Left ventricle myocardium inferior (tissue), 1 donor: ENCODE measurements at regions not wholly inside any gene's neighbourhood (a gene's known extent, or its start where the extent isn't known, plus 50 kb on each side); places are given as distances from the start of the nearest gene placed in this dataset.
A peak's percentile ranks its signal among the peaks of the same experiment; 100 is the strongest.

Experiments
- DNase-seq: peaks from one replicate; pipeline ENCODE4 v3.0.0-alpha.2; 2020
- H3K27ac ChIP-seq: fragments of 200-600 bp; replicated peaks from 2 replicates; pipeline ENCODE4 v1.8.0; 2021
- H3K27me3 ChIP-seq: fragments of 200-600 bp; 2 replicates; pipeline ENCODE4 v1.8.0; 2021; ENCODE audit warnings: low read depth
- H3K36me3 ChIP-seq: fragments of 200-600 bp; 2 replicates; pipeline ENCODE4 v1.8.0; 2021
- H3K4me1 ChIP-seq: fragments of 200-600 bp; 2 replicates; pipeline ENCODE4 v1.8.0; 2021
- H3K4me3 ChIP-seq: fragments of 200-600 bp; 2 replicates; pipeline ENCODE4 v1.8.0; 2021; ENCODE audit warnings: mild to moderate bottlenecking, moderate library complexity
- H3K9me3 ChIP-seq: fragments of 200-600 bp; replicated peaks from 2 replicates; pipeline ENCODE4 v1.8.0; 2021
- intact Hi-C: fragments of 100-400 bp; cut with micrococcal nuclease; formaldehyde crosslinking; loops from one replicate; pipeline ENCODE4 v1.11.0; 2022
- TF ChIP-seq, protein P1 (sequence below): fragments of 200-600 bp; IDR thresholded peaks from 2 replicates; pipeline ENCODE4 v1.8.0; 2021; ENCODE audit warnings: antibody characterized with exemption, mild to moderate bottlenecking, borderline replicate concordance
- donor health status: DM: no; HTN: yes; CAD: no; lungs with severe emphysema.

DNA sequence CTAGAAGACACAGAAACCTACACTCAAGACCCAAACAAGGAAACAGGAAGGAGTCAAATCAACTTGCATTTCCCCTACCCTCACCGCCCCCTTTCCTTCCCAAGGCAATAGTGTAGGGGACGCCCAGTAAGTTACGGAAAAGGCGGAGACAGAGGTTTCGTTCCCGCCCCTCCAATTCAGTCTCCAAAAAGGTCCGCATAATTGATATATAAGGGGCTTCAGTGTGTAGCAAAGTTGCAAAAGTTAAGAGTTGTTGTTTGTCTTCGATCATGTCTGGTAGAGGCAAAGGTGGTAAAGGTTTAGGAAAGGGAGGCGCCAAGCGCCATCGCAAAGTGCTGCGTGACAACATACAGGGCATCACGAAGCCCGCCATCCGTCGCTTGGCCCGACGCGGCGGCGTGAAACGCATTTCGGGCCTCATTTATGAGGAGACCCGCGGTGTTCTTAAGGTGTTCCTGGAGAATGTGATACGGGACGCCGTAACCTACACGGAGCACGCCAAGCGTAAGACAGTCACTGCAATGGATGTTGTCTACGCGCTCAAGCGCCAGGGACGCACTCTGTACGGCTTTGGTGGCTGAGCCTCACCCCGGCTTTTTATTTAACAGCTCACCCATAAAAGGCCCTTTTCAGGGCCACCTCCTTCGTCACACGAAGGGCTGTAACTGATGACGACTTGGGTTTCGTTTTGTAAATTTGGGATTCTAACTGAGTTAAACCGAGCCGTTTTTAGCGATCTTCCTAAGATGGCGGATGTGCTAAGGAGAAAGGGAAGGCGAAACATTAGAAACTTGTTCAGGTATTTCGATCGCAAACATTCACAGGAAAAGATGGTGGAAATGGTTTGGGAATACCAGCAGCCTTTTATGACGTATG lies 124.6 kb upstream of the BTN3A2 start:
- H3K9me3 ChIP-seq = no peaks in the 10 kb centered on the region
- DNase-seq = peak; percentile 41
- H3K4me1 ChIP-seq = peaks cover 16% of the 10 kb centered on the region
- peaks cover 100% of the 10 kb centered on the region for H3K27me3 ChIP-seq
- TF ChIP-seq, protein P1, sequence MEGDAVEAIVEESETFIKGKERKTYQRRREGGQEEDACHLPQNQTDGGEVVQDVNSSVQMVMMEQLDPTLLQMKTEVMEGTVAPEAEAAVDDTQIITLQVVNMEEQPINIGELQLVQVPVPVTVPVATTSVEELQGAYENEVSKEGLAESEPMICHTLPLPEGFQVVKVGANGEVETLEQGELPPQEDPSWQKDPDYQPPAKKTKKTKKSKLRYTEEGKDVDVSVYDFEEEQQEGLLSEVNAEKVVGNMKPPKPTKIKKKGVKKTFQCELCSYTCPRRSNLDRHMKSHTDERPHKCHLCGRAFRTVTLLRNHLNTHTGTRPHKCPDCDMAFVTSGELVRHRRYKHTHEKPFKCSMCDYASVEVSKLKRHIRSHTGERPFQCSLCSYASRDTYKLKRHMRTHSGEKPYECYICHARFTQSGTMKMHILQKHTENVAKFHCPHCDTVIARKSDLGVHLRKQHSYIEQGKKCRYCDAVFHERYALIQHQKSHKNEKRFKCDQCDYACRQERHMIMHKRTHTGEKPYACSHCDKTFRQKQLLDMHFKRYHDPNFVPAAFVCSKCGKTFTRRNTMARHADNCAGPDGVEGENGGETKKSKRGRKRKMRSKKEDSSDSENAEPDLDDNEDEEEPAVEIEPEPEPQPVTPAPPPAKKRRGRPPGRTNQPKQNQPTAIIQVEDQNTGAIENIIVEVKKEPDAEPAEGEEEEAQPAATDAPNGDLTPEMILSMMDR = no peak
- peak overlapping the region; percentile 78 for H3K27ac ChIP-seq
- no peaks in the 10 kb centered on the region for H3K36me3 ChIP-seq
- intact Hi-C loops = no loop called here
- peak overlapping the region; percentile 65 for H3K4me3 ChIP-seq

DNA sequence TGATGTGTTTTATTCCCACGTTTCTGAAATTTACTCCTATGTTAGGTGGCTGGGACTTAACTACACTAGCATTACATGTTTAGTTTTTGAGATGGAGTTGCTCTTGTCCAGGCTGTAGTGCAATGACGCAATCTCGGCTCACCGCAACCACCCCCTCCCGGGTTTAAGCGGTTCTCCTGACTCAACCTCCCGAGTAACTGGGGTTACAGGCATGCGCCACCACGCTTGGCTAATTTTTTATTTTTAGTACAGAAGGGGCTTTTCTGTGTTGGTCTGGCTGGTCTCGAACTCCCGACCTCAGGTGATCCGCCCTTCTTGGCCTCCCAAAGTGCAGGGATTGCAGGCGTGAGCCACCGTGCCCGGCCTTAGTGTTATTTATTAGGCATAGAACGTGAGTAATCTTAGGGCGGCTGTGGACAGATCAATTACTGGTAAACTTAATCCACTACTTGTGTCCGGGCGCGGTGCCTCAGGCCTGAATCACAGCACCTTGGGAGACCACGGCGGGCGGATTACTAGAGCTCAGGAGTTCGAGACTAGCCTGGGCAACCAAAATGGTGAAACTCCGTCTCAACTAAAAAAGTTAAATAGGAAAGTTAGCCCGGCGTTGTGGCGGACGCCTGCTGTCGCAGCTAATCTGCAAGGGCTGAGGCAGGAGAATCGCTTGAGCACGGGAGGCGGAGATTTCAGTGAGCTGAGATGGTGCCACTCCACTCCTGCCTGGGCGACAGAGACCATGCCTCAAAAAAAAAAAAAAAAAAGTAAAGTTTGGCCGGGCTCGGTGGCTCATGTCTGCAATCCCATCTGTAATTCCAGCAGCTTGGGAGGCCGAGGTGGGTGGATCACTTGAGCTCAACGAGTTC lies 123.7 kb upstream of the BTN3A2 start:
- intact Hi-C loops = no loop called here
- Histone ChIP-seq H3K9me3 (no peaks in the 10 kb centered on the region), H3K36me3 (no peaks in the 10 kb centered on the region), H3K27ac (peak overlapping the region; percentile 78), H3K4me1 (peaks cover 16% of the 10 kb centered on the region), H3K27me3 (peaks cover 100% of the 10 kb centered on the region), H3K4me3 (peak overlapping the region; percentile 65)
- TF ChIP-seq, protein P1 = no peak
- no peak for DNase-seq

DNA sequence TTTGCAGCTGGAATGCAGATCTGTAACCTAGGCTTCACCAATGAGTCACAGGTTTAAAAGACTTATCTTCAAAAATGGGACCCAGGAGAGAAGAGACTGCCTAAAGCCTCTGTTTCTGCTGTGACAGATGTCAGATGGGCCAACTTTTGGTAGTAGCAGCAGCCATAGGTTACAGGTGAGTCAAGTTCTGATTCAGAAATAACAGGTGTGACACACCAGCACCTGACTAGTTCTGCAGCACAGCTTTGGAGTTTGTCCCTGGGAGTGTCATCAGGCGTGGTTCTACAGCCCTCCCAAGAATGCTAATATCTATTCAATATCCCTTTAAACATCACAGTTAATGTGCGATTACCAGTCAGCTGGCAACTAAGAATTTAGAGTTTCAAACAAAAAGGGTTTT lies 121.9 kb upstream of the BTN3A2 start:
- H3K36me3 ChIP-seq = no peaks in the 10 kb centered on the region
- intact Hi-C loops = no loop called here
- peaks cover 16% of the 10 kb centered on the region for H3K4me1 ChIP-seq
- no peak overlapping the region for H3K4me3 ChIP-seq
- no peaks in the 10 kb centered on the region for H3K9me3 ChIP-seq
- H3K27me3 ChIP-seq = peaks cover 100% of the 10 kb centered on the region
- TF ChIP-seq, protein P1 = no peak
- DNase-seq = no peak
- no peak overlapping the region for H3K27ac ChIP-seq

DNA sequence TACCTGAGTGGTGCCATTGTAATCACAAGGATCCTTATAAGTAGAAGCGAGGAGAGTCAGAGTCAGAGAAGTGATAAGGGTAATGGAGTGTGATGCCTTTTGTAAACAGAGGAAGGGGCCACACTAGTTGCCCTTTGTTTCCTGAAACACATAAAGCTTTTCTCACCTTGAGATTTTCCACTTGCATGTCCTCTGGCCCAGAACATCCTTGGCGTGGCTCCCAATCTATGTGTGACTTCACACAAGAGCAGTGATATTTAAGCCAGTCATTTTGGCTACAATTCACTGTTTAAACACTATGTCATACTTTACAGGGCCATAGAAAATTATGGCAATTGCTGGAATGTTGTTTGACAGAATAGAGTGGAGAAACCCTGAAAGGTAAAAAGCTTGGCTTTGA lies 121.2 kb upstream of the BTN3A2 start:
- Histone ChIP-seq H3K9me3 (no peaks in the 10 kb centered on the region), H3K4me1 (peaks cover 16% of the 10 kb centered on the region), H3K4me3 (no peak overlapping the region), H3K27me3 (peaks cover 100% of the 10 kb centered on the region), H3K36me3 (no peaks in the 10 kb centered on the region), H3K27ac (no peak overlapping the region)
- intact Hi-C loops = no loop called here
- no peak for DNase-seq
- TF ChIP-seq, protein P1 = no peak

DNA sequence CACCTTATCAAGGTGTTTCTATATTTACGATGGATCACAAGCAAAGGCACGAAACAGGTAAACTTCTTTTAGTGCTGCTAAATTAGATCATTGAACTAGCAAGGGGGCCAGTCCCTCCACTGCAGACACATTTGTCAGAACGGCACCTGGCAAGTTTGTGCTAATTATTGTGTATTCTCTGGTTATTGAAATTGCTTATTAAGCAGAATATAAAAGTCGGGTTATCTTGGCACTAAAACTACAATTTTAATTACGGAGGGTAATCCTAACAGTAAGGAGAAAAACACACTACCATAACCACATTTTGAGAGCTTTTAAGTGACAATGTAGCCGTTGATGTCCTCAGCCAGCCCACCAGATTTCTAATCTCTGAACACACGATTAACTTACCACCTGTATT lies 118.9 kb upstream of the BTN3A2 start:
- Histone ChIP-seq H3K27me3 (peaks cover 100% of the 10 kb centered on the region), H3K27ac (no peak overlapping the region), H3K4me1 (peaks cover 17% of the 10 kb centered on the region), H3K36me3 (no peaks in the 10 kb centered on the region), H3K4me3 (no peak overlapping the region), H3K9me3 (no peaks in the 10 kb centered on the region)
- intact Hi-C loops = no loop called here
- TF ChIP-seq, protein P1 = no peak
- DNase-seq = no peak
